RWPE2 (cell line): ENCODE measurements at regions not wholly inside any gene's neighbourhood (a gene's known extent, or its start where the extent isn't known, plus 50 kb on each side); places are given as distances from the start of the nearest gene placed in this dataset.

Experiments
- ATAC-seq: fragments of 200-7000 bp; cut with Tn5 transposase; 3 replicates; pipeline ENCODE4 v1.9.1; 2021; ENCODE audit warnings: low read depth
- DNase-seq: peaks from one replicate; pipeline ENCODE4 v3.0.0-alpha.2; 2020; ENCODE audit warnings: low spot score
- H3K27ac ChIP-seq: fragments of 450-650 bp; 2 replicates; pipeline ENCODE4 v1.5.1; 2017; ENCODE audit warnings: mild to moderate bottlenecking; ENCODE audit not compliant: poor library complexity, severe bottlenecking
- H3K27me3 ChIP-seq: fragments of 250-450 bp; sonication (Bioruptor Pico); 2 replicates; pipeline ENCODE4 v1.5.1; 2021; ENCODE audit warnings: mild to moderate bottlenecking, moderate library complexity; ENCODE audit not compliant: insufficient read depth, poor library complexity, severe bottlenecking
- H3K36me3 ChIP-seq: fragments of 250-450 bp; sonication (Bioruptor Pico); 2 replicates; pipeline ENCODE4 v1.5.1; 2020; ENCODE audit warnings: low read depth, mild to moderate bottlenecking, moderate library complexity
- H3K4me1 ChIP-seq: fragments of 250-450 bp; sonication (Bioruptor Pico); 2 replicates; pipeline ENCODE4 v1.5.1; 2021; ENCODE audit warnings: mild to moderate bottlenecking, moderate library complexity; ENCODE audit not compliant: insufficient read depth, poor library complexity, severe bottlenecking
- H3K4me3 ChIP-seq: fragments of 250-450 bp; sonication (Bioruptor Pico); 2 replicates; pipeline ENCODE4 v1.5.1; 2021; ENCODE audit warnings: mild to moderate bottlenecking, moderate library complexity; ENCODE audit not compliant: severe bottlenecking
- H3K9me3 ChIP-seq: fragments of 250-450 bp; sonication (Bioruptor Pico); 2 replicates; pipeline ENCODE4 v1.5.1; 2021; ENCODE audit warnings: mild to moderate bottlenecking, moderate library complexity; ENCODE audit not compliant: severe bottlenecking
- CTCF ChIP-seq: fragments of 450-650 bp; IDR thresholded peaks from one replicate; pipeline ENCODE4 v1.5.1; 2017; ENCODE audit warnings: mild to moderate bottlenecking, moderate library complexity; ENCODE audit not compliant: poor library complexity, severe bottlenecking

GRCh38 chr2:7333960-7334493, 416.8 kb downstream of the RNF144A start:
- Histone ChIP-seq H3K4me1 (no peaks in the 10 kb centered on the region), H3K27ac (no peak overlapping the region), H3K9me3 (no peaks in the 10 kb centered on the region), H3K27me3 (no peaks in the 10 kb centered on the region), H3K36me3 (no peaks in the 10 kb centered on the region), H3K4me3 (no peak overlapping the region)
- no peak for ATAC-seq
- no peak for DNase-seq
- no peak for TF ChIP-seq CTCF

- H3K9me3 ChIP-seq, result no peaks in the 10 kb centered on the region
- no peaks in the 10 kb centered on the region for H3K27me3 ChIP-seq
- no peak overlapping the region for H3K4me3 ChIP-seq
- H3K4me1 ChIP-seq, result no peaks in the 10 kb centered on the region
- DNase-seq (no peak), ATAC-seq (peak; percentile 29; the same call in 1 of the 3 replicates)
- H3K36me3 ChIP-seq, result no peaks in the 10 kb centered on the region
- TF ChIP-seq CTCF, result no peak
- H3K27ac ChIP-seq, result no peak overlapping the region
Measured at GRCh38 chr2:7338961-7339360, 421.7 kb downstream of the RNF144A start.

GRCh38 chr2:7346336-7346735, 429.1 kb downstream of the RNF144A start:
- no peak overlapping the region for H3K27ac ChIP-seq
- TF ChIP-seq CTCF, result no peak
- no peaks in the 10 kb centered on the region for H3K9me3 ChIP-seq

GRCh38 chr2:7348761-7349160, 431.5 kb downstream of the RNF144A start:
- Histone ChIP-seq H3K27me3 (no peaks in the 10 kb centered on the region), H3K36me3 (no peaks in the 10 kb centered on the region), H3K27ac (no peak overlapping the region), H3K9me3 (no peaks in the 10 kb centered on the region), H3K4me3 (no peak overlapping the region), H3K4me1 (no peaks in the 10 kb centered on the region)
- DNase-seq (no peak), ATAC-seq (no peak)
- TF ChIP-seq CTCF, result no peak

More at GRCh38 chr2:7346336-7346735, 429.1 kb downstream of the RNF144A start:
- DNase-seq (no peak), ATAC-seq (no peak)
- no peaks in the 10 kb centered on the region for H3K4me1 ChIP-seq
- H3K4me3 ChIP-seq, result no peak overlapping the region
- H3K27me3 ChIP-seq, result no peaks in the 10 kb centered on the region
- H3K36me3 ChIP-seq, result no peaks in the 10 kb centered on the region

GRCh38 chr2:7352191-7352590, 435.0 kb downstream of the RNF144A start:
- Histone ChIP-seq H3K4me3 (no peak overlapping the region), H3K9me3 (no peaks in the 10 kb centered on the region), H3K27ac (no peak overlapping the region), H3K4me1 (no peaks in the 10 kb centered on the region), H3K36me3 (no peaks in the 10 kb centered on the region), H3K27me3 (no peaks in the 10 kb centered on the region)
- no peak for TF ChIP-seq CTCF
- ATAC-seq (no peak), DNase-seq (no peak)
